ENCODE measurements at regions not wholly inside any gene's neighbourhood (a gene's known extent, or its start where the extent isn't known, plus 50 kb on each side); places are given as distances from the start of the nearest gene placed in this dataset.

GRCh38 chr5:56647099-56647850, 168.1 kb upstream of the MAP3K1 start:
- CTCF ChIA-PET = interaction anchor here (0.6 kb wide), 1 partner anchor 193 kb away, joined by 3 read pairs; no protein-coding TSS in a partner anchor
- no peak for TF ChIP-seq CTCF (IDR thresholded peaks at IDR 0.05)

GRCh38 chr5:56641635-56642260, 173.6 kb upstream of the MAP3K1 start:
- Mint-ChIP-seq H3K4me1 (peaks cover 29% of the 10 kb centered on the region), H3K9me3 (no peaks in the 10 kb centered on the region), H3K36me3 (ENCODE audit: low read depth) (no peaks in the 10 kb centered on the region), H3K4me3 (no peak overlapping the region), H3K27ac (no peak overlapping the region), H3K27me3 (no peaks in the 10 kb centered on the region)
- CTCF ChIA-PET = no interaction called here
- ATAC-seq (ENCODE audit: low read depth) = no peak
- no peak for TF ChIP-seq CTCF (IDR thresholded peaks at IDR 0.05)
- no peak for DNase-seq
- POLR2A ChIA-PET = no interaction called here
- intact Hi-C loops (cut with micrococcal nuclease) = loop anchor here (2.0 kb wide), 1 partner anchor 29 kb away; no protein-coding TSS in a partner anchor

More at GRCh38 chr5:56647099-56647850, 168.1 kb upstream of the MAP3K1 start:
- Mint-ChIP-seq H3K36me3 (ENCODE audit: low read depth) (no peaks in the 10 kb centered on the region), H3K27ac (no peak overlapping the region), H3K27me3 (no peaks in the 10 kb centered on the region), H3K4me3 (no peak overlapping the region), H3K4me1 (peaks cover 21% of the 10 kb centered on the region), H3K9me3 (no peaks in the 10 kb centered on the region)
- ATAC-seq (ENCODE audit: low read depth) (no peak), DNase-seq (no peak)
- intact Hi-C loops (cut with micrococcal nuclease) = no loop called here
- POLR2A ChIA-PET = no interaction called here

- ChIA-PET CTCF (no interaction called here), POLR2A (interaction anchor here (0.6 to 1.7 kb wide), 4 partner anchors 29 to 193 kb away, joined by 3 to 5 read pairs (median 4); no protein-coding TSS in a partner anchor)
- H3K36me3 Mint-ChIP-seq (ENCODE audit: low read depth) = no peaks in the 10 kb centered on the region
- peak overlapping the region; percentile 26 for H3K27ac Mint-ChIP-seq
- H3K9me3 Mint-ChIP-seq = no peaks in the 10 kb centered on the region
- H3K4me1 Mint-ChIP-seq = peaks cover 28% of the 10 kb centered on the region
- ATAC-seq (ENCODE audit: low read depth) (peak; percentile 97), DNase-seq (no peak)
- H3K27me3 Mint-ChIP-seq = no peaks in the 10 kb centered on the region
- H3K4me3 Mint-ChIP-seq = peak overlapping the region; percentile 9
- TF ChIP-seq CTCF (IDR thresholded peaks at IDR 0.05) = no peak
- intact Hi-C loops (cut with micrococcal nuclease) = loop anchor here (2.0 kb wide), 1 partner anchor 30 kb away; no protein-coding TSS in a partner anchor
Measured at GRCh38 chr5:56640763-56641406, 174.5 kb upstream of the MAP3K1 start.

GRCh38 chr5:56639476-56639875, 175.9 kb upstream of the MAP3K1 start:
- intact Hi-C loops (cut with micrococcal nuclease) = no loop called here
- no peak overlapping the region for H3K4me3 Mint-ChIP-seq
- POLR2A ChIA-PET = interaction anchor here (0.9 to 1.7 kb wide), 3 partner anchors 10 to 31 kb away, joined by 3 to 5 read pairs (median 4); no protein-coding TSS in a partner anchor

More at GRCh38 chr5:56639476-56639875, 175.9 kb upstream of the MAP3K1 start:
- TF ChIP-seq CTCF (IDR thresholded peaks at IDR 0.05) = no peak
- no peaks in the 10 kb centered on the region for H3K36me3 Mint-ChIP-seq (ENCODE audit: low read depth)
- no peak overlapping the region for H3K27ac Mint-ChIP-seq
- ATAC-seq (ENCODE audit: low read depth) (no peak), DNase-seq (no peak)
- peaks cover 25% of the 10 kb centered on the region for H3K4me1 Mint-ChIP-seq
- no peaks in the 10 kb centered on the region for H3K9me3 Mint-ChIP-seq
- CTCF ChIA-PET = no interaction called here
- H3K27me3 Mint-ChIP-seq = no peaks in the 10 kb centered on the region

Data from activated B cell treated with CpG ODN at 0.5 μM for 24 hours (primary cell).